Activated naive CD4-positive, alpha-beta T cell treated with anti-CD3 and anti-CD28 coated beads, Interleukin-2, amount 50 U/mL, for 24 hours (primary cell): ENCODE measurements at regions not wholly inside any gene's neighbourhood (a gene's known extent, or its start where the extent isn't known, plus 50 kb on each side); places are given as distances from the start of the nearest gene placed in this dataset.

Experiments
- H3K27ac Mint-ChIP-seq: one replicate; pipeline ENCODE4 v1.8.0; 2021; ENCODE audit warnings: mild to moderate bottlenecking, mixed read lengths
- H3K27me3 Mint-ChIP-seq: one replicate; pipeline ENCODE4 v1.8.0; 2021; ENCODE audit warnings: mixed read lengths
- H3K36me3 Mint-ChIP-seq: one replicate; pipeline ENCODE4 v1.8.0; 2021; ENCODE audit warnings: mixed read lengths
- H3K4me1 Mint-ChIP-seq: one replicate; pipeline ENCODE4 v1.8.0; 2021; ENCODE audit warnings: mixed read lengths
- H3K4me3 Mint-ChIP-seq: one replicate; pipeline ENCODE4 v1.8.0; 2021; ENCODE audit warnings: mild to moderate bottlenecking, mixed read lengths
- H3K9me3 Mint-ChIP-seq: one replicate; pipeline ENCODE4 v1.8.0; 2021; ENCODE audit warnings: mixed read lengths

DNA sequence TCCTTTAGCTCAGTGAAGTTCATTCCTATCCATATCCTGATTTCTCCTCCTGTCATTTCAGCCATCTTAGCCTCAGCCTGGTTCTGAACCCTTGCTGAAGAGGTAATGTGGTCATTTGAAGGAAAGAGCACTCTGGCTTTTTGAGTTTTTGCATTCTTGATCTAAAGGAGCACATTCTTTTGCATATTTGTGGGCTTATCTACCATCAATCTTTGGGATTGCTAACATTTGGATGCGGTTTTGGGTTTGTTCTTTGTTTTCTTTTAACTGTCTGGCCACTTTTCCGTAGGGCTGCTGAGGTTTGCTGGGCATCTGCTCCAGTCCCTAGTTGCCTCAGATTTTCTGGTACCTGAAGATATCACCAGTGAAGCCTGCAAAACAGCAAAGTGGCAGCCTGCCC lies 238.3 kb downstream of the EPM2A start:
- H3K4me1 Mint-ChIP-seq, result no peaks in the 10 kb centered on the region
- H3K27me3 Mint-ChIP-seq, result peaks cover 5% of the 10 kb centered on the region
- H3K4me3 Mint-ChIP-seq, result no peak overlapping the region
- no peaks in the 10 kb centered on the region for H3K36me3 Mint-ChIP-seq
- no peak overlapping the region for H3K27ac Mint-ChIP-seq
- H3K9me3 Mint-ChIP-seq, result peaks cover 24% of the 10 kb centered on the region

- peaks cover 24% of the 10 kb centered on the region for H3K9me3 Mint-ChIP-seq
- no peak overlapping the region for H3K27ac Mint-ChIP-seq
- H3K4me1 Mint-ChIP-seq, result no peaks in the 10 kb centered on the region
- H3K27me3 Mint-ChIP-seq, result peaks cover 5% of the 10 kb centered on the region
- no peak overlapping the region for H3K4me3 Mint-ChIP-seq
- no peaks in the 10 kb centered on the region for H3K36me3 Mint-ChIP-seq
Observed at GRCh38 chr6:145498425-145498824, 236.9 kb downstream of the EPM2A start.

- H3K4me3 Mint-ChIP-seq, result no peak overlapping the region
- H3K27me3 Mint-ChIP-seq, result peaks cover 5% of the 10 kb centered on the region
- H3K27ac Mint-ChIP-seq, result no peak overlapping the region
- H3K36me3 Mint-ChIP-seq, result no peaks in the 10 kb centered on the region
- H3K4me1 Mint-ChIP-seq, result no peaks in the 10 kb centered on the region
- peaks cover 10% of the 10 kb centered on the region for H3K9me3 Mint-ChIP-seq
Observed at GRCh38 chr6:145502416-145502815, 232.9 kb downstream of the EPM2A start.

- no peak overlapping the region for H3K4me3 Mint-ChIP-seq
- H3K27me3 Mint-ChIP-seq, result no peaks in the 10 kb centered on the region
- peaks cover 25% of the 10 kb centered on the region for H3K9me3 Mint-ChIP-seq
- no peaks in the 10 kb centered on the region for H3K4me1 Mint-ChIP-seq
- H3K36me3 Mint-ChIP-seq, result no peaks in the 10 kb centered on the region
- no peak overlapping the region for H3K27ac Mint-ChIP-seq
Observed at GRCh38 chr6:145506136-145506535, 229.2 kb downstream of the EPM2A start.

DNA sequence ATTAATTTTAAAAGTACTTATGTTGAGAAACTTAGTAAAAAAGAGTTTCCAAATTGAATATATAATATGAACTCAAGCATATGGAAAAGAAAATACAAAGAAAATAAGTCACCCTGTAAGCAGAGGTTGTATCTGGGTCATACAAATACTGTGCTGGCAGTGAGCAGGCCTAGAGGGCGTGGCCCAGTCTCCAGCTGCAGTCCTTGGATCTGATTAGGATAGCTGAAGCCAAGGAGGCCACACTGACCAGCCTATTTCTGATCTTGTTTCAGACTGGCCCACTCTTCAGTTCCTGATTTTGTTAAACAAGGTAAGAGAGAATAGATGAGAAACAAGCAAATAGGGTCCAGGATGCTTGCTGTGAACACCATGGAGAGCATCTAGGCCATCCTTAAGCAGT lies 228.8 kb downstream of the EPM2A start:
- H3K27ac Mint-ChIP-seq, result no peak overlapping the region
- no peaks in the 10 kb centered on the region for H3K36me3 Mint-ChIP-seq
- no peaks in the 10 kb centered on the region for H3K4me1 Mint-ChIP-seq
- H3K9me3 Mint-ChIP-seq, result peaks cover 25% of the 10 kb centered on the region
- H3K27me3 Mint-ChIP-seq, result no peaks in the 10 kb centered on the region
- no peak overlapping the region for H3K4me3 Mint-ChIP-seq

DNA sequence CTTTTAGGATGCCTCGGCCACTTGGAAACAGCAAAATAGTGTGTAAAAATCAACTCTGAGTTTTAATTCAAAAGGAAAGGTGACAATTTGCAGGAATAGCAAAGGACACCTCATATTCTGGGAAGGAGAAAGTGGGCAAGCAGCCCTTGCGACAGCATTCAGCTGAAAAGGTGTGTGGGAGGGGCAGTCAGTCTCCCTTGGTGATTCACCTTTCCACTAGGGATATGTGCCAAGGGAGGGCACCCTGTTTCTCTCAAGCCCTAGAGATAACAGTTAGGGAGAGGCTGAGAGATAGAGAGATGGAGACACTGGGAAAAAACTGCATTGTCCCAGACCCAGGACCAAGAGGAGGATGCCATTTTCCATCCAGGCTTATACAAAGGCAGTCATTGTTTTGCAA lies 228.1 kb downstream of the EPM2A start:
- Mint-ChIP-seq H3K9me3 (peaks cover 25% of the 10 kb centered on the region), H3K27me3 (no peaks in the 10 kb centered on the region), H3K4me1 (no peaks in the 10 kb centered on the region), H3K4me3 (no peak overlapping the region), H3K27ac (no peak overlapping the region), H3K36me3 (no peaks in the 10 kb centered on the region)

DNA sequence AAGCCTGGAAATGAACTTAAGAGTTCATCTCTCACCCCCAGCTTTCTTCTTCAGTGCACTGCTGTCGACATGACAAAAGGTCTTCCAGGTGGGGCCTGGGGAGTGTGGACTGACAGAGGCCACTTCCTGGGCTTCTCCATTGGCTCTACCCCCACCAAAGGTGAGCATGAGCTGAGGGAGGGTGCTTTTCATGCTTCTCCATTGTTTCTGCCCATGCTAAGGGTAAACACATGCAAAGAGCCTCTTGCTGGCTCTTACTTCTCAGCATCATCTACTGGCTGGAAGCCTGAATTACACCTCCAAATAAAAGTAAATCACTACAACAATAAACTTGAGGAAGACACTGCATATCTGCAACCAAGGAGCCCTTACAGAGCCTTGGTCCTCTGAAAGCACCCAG lies 227.2 kb downstream of the EPM2A start:
- Mint-ChIP-seq H3K9me3 (peaks cover 25% of the 10 kb centered on the region), H3K27ac (no peak overlapping the region), H3K4me3 (no peak overlapping the region), H3K36me3 (no peaks in the 10 kb centered on the region), H3K27me3 (no peaks in the 10 kb centered on the region), H3K4me1 (no peaks in the 10 kb centered on the region)

- H3K9me3 Mint-ChIP-seq, result peaks cover 11% of the 10 kb centered on the region
- no peak overlapping the region for H3K4me3 Mint-ChIP-seq
- H3K4me1 Mint-ChIP-seq, result no peaks in the 10 kb centered on the region
- no peak overlapping the region for H3K27ac Mint-ChIP-seq
- H3K27me3 Mint-ChIP-seq, result no peaks in the 10 kb centered on the region
- no peaks in the 10 kb centered on the region for H3K36me3 Mint-ChIP-seq
Observed at GRCh38 chr6:145517492-145517891, 217.8 kb downstream of the EPM2A start.

DNA sequence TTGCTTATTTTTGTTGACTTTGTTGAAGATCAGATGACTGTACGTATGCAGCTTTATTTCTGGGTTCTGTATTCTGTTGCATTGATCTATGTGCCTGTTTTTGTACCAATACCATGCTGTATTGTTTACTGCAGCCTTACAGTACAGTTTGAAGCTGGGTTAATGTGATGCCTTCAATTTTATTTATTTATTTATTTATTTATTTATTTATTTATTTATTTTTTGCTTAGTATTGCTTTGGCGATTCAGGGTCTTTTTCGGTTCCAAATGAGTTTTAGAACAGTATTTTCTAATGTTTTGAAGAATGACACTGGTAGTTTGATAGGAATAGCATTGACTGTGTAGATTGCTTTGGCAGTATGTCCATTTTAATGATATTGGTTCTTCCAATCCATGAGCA lies 210.3 kb downstream of the EPM2A start:
- Mint-ChIP-seq H3K9me3 (no peaks in the 10 kb centered on the region), H3K36me3 (no peaks in the 10 kb centered on the region), H3K4me3 (no peak overlapping the region)

GRCh38 chr6:145529582-145529981 lies 205.7 kb downstream of the EPM2A start:
- Mint-ChIP-seq H3K4me3 (no peak overlapping the region), H3K9me3 (no peaks in the 10 kb centered on the region), H3K4me1 (no peaks in the 10 kb centered on the region), H3K36me3 (no peaks in the 10 kb centered on the region), H3K27me3 (peaks cover 3% of the 10 kb centered on the region), H3K27ac (no peak overlapping the region)

More for the DNA sequence above, 210.3 kb downstream of the EPM2A start:
- no peak overlapping the region for H3K27ac Mint-ChIP-seq
- H3K27me3 Mint-ChIP-seq, result peaks cover 3% of the 10 kb centered on the region
- H3K4me1 Mint-ChIP-seq, result no peaks in the 10 kb centered on the region

GRCh38 chr6:145530454-145530853 lies 204.9 kb downstream of the EPM2A start:
- no peak overlapping the region for H3K27ac Mint-ChIP-seq
- H3K36me3 Mint-ChIP-seq, result no peaks in the 10 kb centered on the region
- H3K9me3 Mint-ChIP-seq, result peaks cover 3% of the 10 kb centered on the region
- no peaks in the 10 kb centered on the region for H3K4me1 Mint-ChIP-seq
- no peak overlapping the region for H3K4me3 Mint-ChIP-seq
- peaks cover 3% of the 10 kb centered on the region for H3K27me3 Mint-ChIP-seq

DNA sequence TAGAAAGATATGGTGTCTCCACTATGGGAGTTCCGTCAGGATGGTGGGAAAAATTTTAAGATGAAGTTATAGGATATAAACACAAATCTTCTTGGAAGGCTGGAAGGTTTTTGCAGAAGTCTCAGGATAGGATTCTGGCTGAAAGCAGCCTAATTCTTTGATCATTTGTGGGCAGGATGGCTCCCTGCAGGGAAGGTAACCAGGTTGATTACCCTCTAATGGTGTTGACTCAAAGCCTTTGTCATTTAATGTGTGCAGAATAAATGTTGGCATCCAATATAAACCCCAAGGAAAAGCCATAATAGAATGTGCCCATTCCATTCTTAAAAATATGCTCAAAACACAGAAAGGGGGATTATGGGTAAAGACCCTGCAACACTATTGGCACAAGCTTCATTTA lies 204.3 kb downstream of the EPM2A start:
- Mint-ChIP-seq H3K36me3 (no peaks in the 10 kb centered on the region), H3K9me3 (peaks cover 3% of the 10 kb centered on the region), H3K27ac (no peak overlapping the region), H3K4me3 (no peak overlapping the region), H3K4me1 (no peaks in the 10 kb centered on the region), H3K27me3 (peaks cover 3% of the 10 kb centered on the region)

DNA sequence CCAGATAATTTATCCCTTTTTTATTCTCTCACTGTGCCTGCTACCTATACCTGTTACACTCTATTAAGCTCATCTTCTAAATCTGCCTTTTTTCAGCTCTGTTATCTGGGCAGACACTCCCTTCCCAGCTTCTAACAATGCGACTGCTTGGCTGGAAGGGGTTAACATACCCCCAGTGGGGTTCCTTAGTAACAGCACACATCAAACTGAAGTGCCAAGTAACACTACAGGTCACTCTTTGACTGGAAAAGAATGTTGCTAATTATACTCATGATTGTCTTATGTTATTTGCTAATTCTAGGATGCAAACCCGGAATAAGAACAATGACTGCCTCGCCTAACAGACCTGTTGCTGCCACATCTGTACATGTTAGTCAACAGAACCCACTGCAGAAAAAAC lies 203.5 kb downstream of the EPM2A start:
- Mint-ChIP-seq H3K4me1 (no peaks in the 10 kb centered on the region), H3K9me3 (peaks cover 3% of the 10 kb centered on the region), H3K36me3 (no peaks in the 10 kb centered on the region), H3K4me3 (no peak overlapping the region), H3K27me3 (peaks cover 3% of the 10 kb centered on the region), H3K27ac (no peak overlapping the region)

- H3K9me3 Mint-ChIP-seq, result peaks cover 3% of the 10 kb centered on the region
- H3K36me3 Mint-ChIP-seq, result no peaks in the 10 kb centered on the region
- H3K4me1 Mint-ChIP-seq, result no peaks in the 10 kb centered on the region
- H3K27ac Mint-ChIP-seq, result no peak overlapping the region
- no peak overlapping the region for H3K4me3 Mint-ChIP-seq
- H3K27me3 Mint-ChIP-seq, result peaks cover 3% of the 10 kb centered on the region
Observed at GRCh38 chr6:145532361-145532760, 203.0 kb downstream of the EPM2A start.

GRCh38 chr6:145534989-145535388 lies 200.3 kb downstream of the EPM2A start:
- Mint-ChIP-seq H3K27me3 (peaks cover under 1% of the 10 kb centered on the region), H3K27ac (no peak overlapping the region), H3K36me3 (no peaks in the 10 kb centered on the region), H3K4me1 (no peaks in the 10 kb centered on the region), H3K4me3 (no peak overlapping the region), H3K9me3 (peaks cover 3% of the 10 kb centered on the region)

- no peaks in the 10 kb centered on the region for H3K36me3 Mint-ChIP-seq
- H3K4me3 Mint-ChIP-seq, result no peak overlapping the region
- H3K27me3 Mint-ChIP-seq, result peaks cover 2% of the 10 kb centered on the region
- H3K27ac Mint-ChIP-seq, result no peak overlapping the region
- H3K9me3 Mint-ChIP-seq, result peaks cover 3% of the 10 kb centered on the region
- no peaks in the 10 kb centered on the region for H3K4me1 Mint-ChIP-seq
Observed at GRCh38 chr6:145538989-145539388, 196.3 kb downstream of the EPM2A start.

GRCh38 chr6:145539831-145540230 lies 195.5 kb downstream of the EPM2A start:
- peaks cover 3% of the 10 kb centered on the region for H3K9me3 Mint-ChIP-seq
- no peaks in the 10 kb centered on the region for H3K36me3 Mint-ChIP-seq
- H3K4me1 Mint-ChIP-seq, result no peaks in the 10 kb centered on the region
- H3K4me3 Mint-ChIP-seq, result no peak overlapping the region
- peaks cover 2% of the 10 kb centered on the region for H3K27me3 Mint-ChIP-seq
- H3K27ac Mint-ChIP-seq, result no peak overlapping the region
